GM23338 (cell line): ENCODE measurements at regions not wholly inside any gene's neighbourhood (a gene's known extent, or its start where the extent isn't known, plus 50 kb on each side); places are given as distances from the start of the nearest gene placed in this dataset.

Source experiments
- ATAC-seq: fragments of 200-7000 bp; cut with Tn5 transposase; 3 replicates; pipeline ENCODE4 v1.9.1; 2020
- DNase-seq: peaks from one replicate; pipeline ENCODE4 v3.0.0-alpha.2; 2015; ENCODE audit warnings: low spot score
- H2AFZ ChIP-seq: fragments of 200-600 bp; sonication (generic); 2 replicates; pipeline ENCODE4 v1.8.0; 2016; ENCODE audit warnings: antibody characterized with exemption, mild to moderate bottlenecking, moderate library complexity
- H3F3A ChIP-seq: fragments of 200-600 bp; sonication (generic); replicated peaks from 2 replicates; pipeline ENCODE4 v1.8.0; 2017; ENCODE audit warnings: antibody characterized with exemption, mixed run types, low read depth
- H3K27ac ChIP-seq: fragments of 200-600 bp; sonication (generic); 2 replicates; pipeline ENCODE4 v1.6.1; 2016; ENCODE audit warnings: low read depth
- H3K27me3 ChIP-seq: fragments of 200-600 bp; sonication (generic); 2 replicates; pipeline ENCODE4 v1.8.0; 2016; ENCODE audit warnings: mild to moderate bottlenecking, mixed run types, moderate library complexity; ENCODE audit not compliant: insufficient read depth
- H3K36me3 ChIP-seq: fragments of 200-600 bp; sonication (generic); 2 replicates; pipeline ENCODE4 v1.8.0; 2016; ENCODE audit warnings: mild to moderate bottlenecking; ENCODE audit not compliant: insufficient read depth
- H3K4me1 ChIP-seq: fragments of 200-600 bp; sonication (generic); 2 replicates; pipeline ENCODE4 v1.8.0; 2016; ENCODE audit warnings: mild to moderate bottlenecking, moderate library complexity; ENCODE audit not compliant: insufficient read depth
- H3K4me2 ChIP-seq: fragments of 200-600 bp; sonication (generic); 2 replicates; pipeline ENCODE4 v1.7.1; 2017; ENCODE audit warnings: mixed run types
- H3K4me3 ChIP-seq: fragments of 200-600 bp; sonication (generic); 2 replicates; pipeline ENCODE4 v1.6.1; 2016; ENCODE audit warnings: mixed run types
- H3K79me2 ChIP-seq: fragments of 200-600 bp; sonication (generic); replicated peaks from 2 replicates; pipeline ENCODE4 v1.8.0; 2017; ENCODE audit warnings: mild to moderate bottlenecking; ENCODE audit not compliant: insufficient read depth
- H3K9me2 ChIP-seq: fragments of 200-600 bp; sonication (generic); 2 replicates; pipeline ENCODE4 v1.8.0; 2017; ENCODE audit not compliant: insufficient read depth
- H4K20me1 ChIP-seq: fragments of 200-600 bp; sonication (generic); replicated peaks from 2 replicates; pipeline ENCODE4 v1.8.0; 2017; ENCODE audit warnings: mild to moderate bottlenecking; ENCODE audit not compliant: insufficient read depth
- H3K27ac Mint-ChIP-seq: 2 replicates; pipeline ENCODE4 v1.8.0; 2020; ENCODE audit warnings: inconsistent platforms, mild to moderate bottlenecking, moderate library complexity, mixed read lengths
- H3K27me3 Mint-ChIP-seq: 3 replicates; pipeline ENCODE4 v1.8.0; 2022; ENCODE audit warnings: low read depth, mild to moderate bottlenecking, moderate library complexity, mixed read lengths, inconsistent platforms; ENCODE audit not compliant: insufficient read depth, poor library complexity
- H3K36me3 Mint-ChIP-seq: 3 replicates; pipeline ENCODE4 v1.8.0; 2021; ENCODE audit warnings: low read depth, mild to moderate bottlenecking, inconsistent platforms, moderate library complexity, mixed read lengths
- H3K4me1 Mint-ChIP-seq: 3 replicates; pipeline ENCODE4 v1.8.0; 2020; ENCODE audit warnings: mild to moderate bottlenecking, inconsistent platforms, mixed read lengths
- H3K4me3 Mint-ChIP-seq: 3 replicates; pipeline ENCODE4 v1.8.0; 2021; ENCODE audit warnings: moderate library complexity, mild to moderate bottlenecking, inconsistent platforms, mixed read lengths
- H3K9me3 Mint-ChIP-seq: 3 replicates; pipeline ENCODE4 v1.8.0; 2020; ENCODE audit warnings: moderate library complexity, mild to moderate bottlenecking, inconsistent platforms, mixed read lengths
- CREB1 ChIP-seq: fragments of 250-450 bp; sonication (Bioruptor Pico); IDR thresholded peaks from 2 replicates; pipeline ENCODE4 v1.5.0; 2020; ENCODE audit warnings: low read depth, mild to moderate bottlenecking, moderate library complexity
- ETS1 ChIP-seq: IDR thresholded peaks from 2 replicates; pipeline ENCODE4 v1.6.1; 2016; ENCODE audit warnings: antibody characterized with exemption
- EZH2 ChIP-seq: fragments of 200-600 bp; sonication (generic); IDR thresholded peaks from one replicate; pipeline ENCODE4 v1.8.0; 2017; ENCODE audit warnings: antibody characterized with exemption, mild to moderate bottlenecking, low read depth; ENCODE audit not compliant: unreplicated experiment
- EZH2phosphoT487 ChIP-seq: fragments of 200-600 bp; sonication (generic); IDR thresholded peaks from one replicate; pipeline ENCODE4 v1.8.1; 2018; ENCODE audit warnings: antibody characterized with exemption; ENCODE audit not compliant: unreplicated experiment
- JUNB ChIP-seq: IDR thresholded peaks from one replicate; pipeline ENCODE4 v1.6.1; 2016; ENCODE audit warnings: antibody characterized with exemption; ENCODE audit not compliant: unreplicated experiment
- NANOG ChIP-seq: IDR thresholded peaks from 2 replicates; pipeline ENCODE4 v1.6.1; 2016; ENCODE audit warnings: antibody characterized with exemption, borderline replicate concordance
- ZNF462 ChIP-seq: fragments of 250-450 bp; sonication (Bioruptor Pico); IDR thresholded peaks from 2 replicates; pipeline ENCODE4 v1.5.0; 2020; ENCODE audit warnings: mild to moderate bottlenecking, moderate library complexity

- no peak overlapping the region for H3K4me3 ChIP-seq
- DNase-seq (no peak), ATAC-seq (no peak)
- peaks cover 1% of the 10 kb centered on the region; the same call in 1 of the 2 replicates for H3K36me3 ChIP-seq
- Mint-ChIP-seq H3K9me3 (peaks cover 4% of the 10 kb centered on the region), H3K4me1 (peaks cover 17% of the 10 kb centered on the region; the same call in 2 of the 3 replicates), H3K36me3 (peaks cover 18% of the 10 kb centered on the region; the same call in 2 of the 3 replicates), H3K4me3 (no peak overlapping the region), H3K27ac (no peak overlapping the region), H3K27me3 (no peaks in the 10 kb centered on the region)
- no peak for TF ChIP-seq JUNB
- no peak for TF ChIP-seq EZH2phosphoT487
- TF ChIP-seq CREB1 (CRISPR knock-in tag), result no peak
- no peak for TF ChIP-seq ZNF462 (CRISPR knock-in tag)
- H3K27me3 ChIP-seq, result no peaks in the 10 kb centered on the region
- no peaks in the 10 kb centered on the region for H3F3A ChIP-seq
- H4K20me1 ChIP-seq, result peaks cover 32% of the 10 kb centered on the region
- H3K79me2 ChIP-seq, result peaks cover 81% of the 10 kb centered on the region
- H3K4me1 ChIP-seq, result no peaks in the 10 kb centered on the region
- no peak overlapping the region for H2AFZ ChIP-seq
- no peak overlapping the region for H3K27ac ChIP-seq
- H3K9me2 ChIP-seq, result 0 out of 2 replicates have a peak, but pooled peaks cover 2% of the 10 kb centered on the region
- H3K4me2 ChIP-seq, result no peak overlapping the region
Measured at GRCh38 chr6:122548820-122549219, 61.4 kb upstream of the PKIB start.

GRCh38 chr6:122553697-122554096 is 56.5 kb upstream of the PKIB start:
- Mint-ChIP-seq H3K4me3 (no peak overlapping the region), H3K27me3 (no peaks in the 10 kb centered on the region), H3K27ac (no peak overlapping the region), H3K36me3 (peaks cover 37% of the 10 kb centered on the region), H3K9me3 (peaks cover under 1% of the 10 kb centered on the region; the same call in 2 of the 3 replicates), H3K4me1 (peaks cover 9% of the 10 kb centered on the region; the same call in 2 of the 3 replicates)
- Histone ChIP-seq H3K4me2 (no peak overlapping the region), H3K27ac (no peak overlapping the region), H3K79me2 (peaks cover 90% of the 10 kb centered on the region), H3K9me2 (no peaks in the 10 kb centered on the region), H3K4me1 (no peaks in the 10 kb centered on the region), H2AFZ (no peak overlapping the region), H3K27me3 (no peaks in the 10 kb centered on the region), H3K4me3 (no peak overlapping the region), H3F3A (no peaks in the 10 kb centered on the region), H3K36me3 (0 out of 2 replicates have a peak, but pooled peaks cover 8% of the 10 kb centered on the region), H4K20me1 (peaks cover 11% of the 10 kb centered on the region; the same call in 1 of the 2 replicates)
- DNase-seq (no peak), ATAC-seq (no peak)
- TF ChIP-seq EZH2, result no peak
- no peak for TF ChIP-seq EZH2phosphoT487
- no peak for TF ChIP-seq NANOG
- no peak for TF ChIP-seq ETS1
